ENCODE measurements at regions not wholly inside any gene's neighbourhood (a gene's known extent, or its start where the extent isn't known, plus 50 kb on each side); places are given as distances from the start of the nearest gene placed in this dataset.

DNA sequence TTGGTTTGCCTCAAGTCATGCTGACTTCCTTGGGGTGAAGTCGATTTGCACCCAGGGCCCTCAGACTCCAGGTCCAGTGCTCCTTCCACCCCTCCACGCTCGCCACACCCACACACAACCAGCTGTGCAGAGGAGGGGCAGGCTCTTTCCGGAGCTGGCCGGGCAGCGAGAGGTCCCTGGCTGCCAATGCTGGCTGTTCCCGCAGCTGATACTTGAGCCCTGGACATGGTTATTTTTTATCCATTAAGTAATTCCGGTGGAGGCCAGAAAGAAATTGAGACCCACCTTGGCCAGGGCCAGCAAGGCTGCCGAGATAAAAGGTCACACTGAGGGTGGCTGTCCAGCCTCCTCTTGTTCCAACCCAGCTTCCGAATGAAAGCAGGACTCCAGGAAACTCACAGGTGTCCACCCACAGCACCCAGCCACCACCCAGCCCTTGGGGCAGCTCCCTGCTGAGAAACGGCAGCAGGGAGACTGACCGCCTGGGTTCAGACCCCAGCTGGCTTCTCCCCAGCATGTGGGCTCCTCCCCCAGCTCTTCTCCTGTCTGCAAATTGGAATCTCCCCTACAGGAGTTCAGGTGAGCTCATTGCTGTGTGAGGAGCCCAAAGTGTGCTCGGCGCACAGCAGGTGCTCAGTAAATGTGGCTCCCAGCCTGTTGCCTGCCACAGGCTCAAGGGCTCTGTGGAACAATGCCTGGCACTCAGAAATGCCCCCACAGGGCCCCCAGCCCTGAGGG, 77.8 kb downstream of the PDGFA start:
- DNase-seq: no peak

DNA sequence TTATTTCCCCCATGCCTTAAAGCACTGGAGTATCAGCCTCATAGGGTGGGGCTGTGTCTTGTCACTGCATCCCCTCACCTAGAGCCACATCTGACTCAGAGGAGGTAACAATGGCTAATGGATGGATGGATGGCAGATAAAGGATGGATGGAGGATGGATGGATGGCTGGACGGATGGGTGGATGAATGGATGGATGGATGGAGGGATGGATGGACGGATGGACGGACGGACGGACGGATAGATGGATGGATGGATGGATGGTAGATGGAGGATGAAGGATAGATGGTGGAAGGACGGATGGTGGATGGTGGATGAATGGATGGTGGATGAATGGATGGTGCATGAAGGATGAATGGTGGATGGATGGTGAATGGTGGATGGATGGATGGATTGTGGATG, 77.2 kb downstream of the PDGFA start:
- no peak for DNase-seq

DNA sequence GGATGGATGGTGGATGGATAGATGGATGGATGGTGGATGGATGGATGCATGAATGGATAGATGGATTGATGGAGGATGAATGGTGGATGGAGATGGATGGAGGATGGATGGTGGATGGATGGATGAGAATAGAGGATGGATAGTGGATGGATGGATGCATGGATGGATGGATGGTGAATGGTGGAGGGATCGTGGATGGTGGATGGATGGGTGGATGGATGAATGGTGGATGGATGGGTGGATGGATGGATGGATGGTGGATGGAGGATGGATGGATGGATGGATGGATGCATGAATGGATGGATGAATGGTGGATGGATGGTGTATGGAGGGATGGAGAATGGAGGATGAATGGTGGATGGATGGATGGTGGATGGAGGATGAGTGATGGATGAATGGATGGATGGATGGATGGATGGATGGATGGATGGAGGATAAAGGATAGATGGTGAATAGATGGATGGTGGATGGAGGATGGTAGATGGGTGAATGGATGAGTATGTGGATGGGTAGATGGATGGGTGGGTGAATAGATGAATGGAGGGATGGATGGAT, 76.3 kb downstream of the PDGFA start:
- no peak for DNase-seq

DNA sequence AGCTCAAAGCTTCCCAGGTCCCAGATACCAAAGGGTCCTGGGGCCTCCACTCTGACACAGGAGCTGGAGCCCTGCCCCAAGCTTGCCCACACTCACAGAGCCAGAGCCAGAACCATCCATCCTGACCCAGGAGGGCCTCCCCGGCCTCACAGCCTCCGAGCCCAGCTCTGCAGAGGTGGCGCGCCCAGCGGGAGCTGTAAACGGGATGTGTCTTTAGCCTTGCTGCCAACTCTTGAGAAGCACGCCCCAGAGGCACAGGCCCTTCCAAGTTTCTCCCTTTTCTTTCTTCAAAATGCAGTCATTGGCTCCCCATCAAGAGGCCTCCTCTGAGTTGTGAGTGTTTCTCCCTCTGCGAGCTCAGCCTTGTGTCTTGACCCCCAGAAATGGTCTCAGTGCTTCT, 75.0 kb downstream of the PDGFA start:
- no peak for DNase-seq

DNA sequence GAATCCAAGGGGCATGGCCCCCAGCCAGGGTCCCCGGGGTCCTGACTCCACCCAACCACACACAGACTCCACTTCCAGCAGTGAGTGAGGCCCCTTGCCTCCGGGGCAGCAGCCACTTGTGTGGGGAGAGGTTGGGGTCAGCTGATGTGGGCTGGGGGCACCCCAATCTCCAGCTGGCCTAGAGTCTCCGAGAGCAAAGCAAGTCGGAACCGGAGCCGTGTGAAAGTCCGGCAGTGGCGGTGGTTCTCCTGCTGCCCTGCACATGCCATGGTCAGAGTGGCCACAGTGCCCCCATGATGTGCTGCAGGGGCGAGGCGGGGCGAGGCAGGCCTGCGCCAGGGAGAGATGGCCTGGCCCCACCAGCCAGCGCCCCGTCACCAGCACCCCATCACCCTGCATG, 74.6 kb downstream of the PDGFA start:
- no peak for DNase-seq

DNA sequence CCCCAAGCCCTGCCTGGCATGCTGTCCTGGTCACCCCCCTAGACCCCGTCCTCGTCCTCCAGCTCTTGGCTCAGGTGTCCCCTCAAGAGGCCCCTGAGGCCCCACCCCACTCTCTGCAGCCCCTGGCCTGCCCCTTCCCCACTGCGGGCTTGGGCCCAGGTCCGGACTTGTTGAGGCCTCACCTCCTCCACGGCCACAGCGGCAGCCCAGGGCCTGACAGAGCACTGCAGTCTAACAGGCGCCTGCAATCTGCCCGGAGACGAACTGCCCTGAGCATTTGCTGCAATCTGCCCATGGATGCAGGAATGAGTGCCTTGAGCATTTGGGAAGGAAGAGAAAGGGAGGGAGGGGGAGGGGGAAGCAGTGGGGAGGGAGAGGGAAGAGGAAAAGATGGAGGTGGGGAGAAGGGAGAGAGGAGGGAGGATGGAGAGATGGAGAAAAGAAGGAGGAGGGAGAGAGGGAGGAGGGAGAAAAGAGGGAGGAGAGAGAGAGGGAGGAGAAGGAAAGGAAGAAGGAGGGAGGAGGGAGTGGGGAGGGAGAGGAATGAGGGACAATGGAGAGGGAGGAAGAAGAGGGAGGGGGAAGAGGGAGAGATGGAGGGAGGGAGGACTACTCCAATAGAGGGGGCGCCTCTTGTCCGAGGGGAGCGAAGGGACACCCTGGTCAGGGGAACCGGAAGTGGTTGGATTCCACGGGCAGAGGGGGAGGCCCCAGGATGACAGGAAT, 73.9 kb downstream of the PDGFA start:
- DNase-seq: no peak

DNA sequence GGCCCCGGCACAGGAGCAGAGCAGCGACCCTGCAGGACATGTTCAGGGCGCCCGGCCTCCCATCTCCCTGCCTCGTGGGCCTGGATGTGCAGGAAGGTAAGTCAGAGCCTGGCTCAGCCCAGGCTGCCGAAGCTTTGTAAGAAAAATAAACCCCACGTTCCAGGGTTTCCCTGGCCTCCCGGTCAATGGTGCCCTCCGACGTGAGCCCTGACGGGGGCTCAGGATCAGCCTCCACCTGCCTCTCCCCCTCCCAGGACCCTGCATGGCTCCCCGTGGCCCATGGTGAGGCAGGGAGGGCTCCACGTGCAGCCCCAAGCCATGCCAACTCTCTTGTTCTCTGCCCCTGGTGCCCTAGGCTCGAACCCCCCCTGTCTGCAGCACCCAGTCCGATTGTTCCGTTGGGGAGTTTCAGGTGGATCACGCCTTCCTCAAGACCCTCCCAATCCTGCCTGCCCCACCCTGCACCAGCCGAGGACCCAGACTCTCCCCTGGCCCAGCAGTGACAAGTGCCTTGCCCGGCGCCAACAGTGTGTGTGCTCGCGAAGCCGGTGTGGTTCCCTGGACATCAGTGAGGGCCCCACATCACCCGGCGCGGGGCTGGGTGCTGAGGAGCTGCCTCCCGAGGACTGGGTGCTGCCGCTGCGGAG, 73.2 kb downstream of the PDGFA start:
- no peak for DNase-seq

Measured in activated gamma-delta T cell treated with Interleukin-2 at 50 U/mL for 16 hours (primary cell).